ENCODE measurements at regions not wholly inside any gene's neighbourhood (a gene's known extent, or its start where the extent isn't known, plus 50 kb on each side); places are given as distances from the start of the nearest gene placed in this dataset.

- no peaks in the 10 kb centered on the region for H3F3A ChIP-seq (ENCODE audit: control insufficient read depth, insufficient read depth)
- H3K9me2 ChIP-seq (replicated peaks; ENCODE audit: control insufficient read depth, low read length), result no peaks in the 10 kb centered on the region
- H3K27me3 ChIP-seq (ENCODE audit: control insufficient read depth, low read length), result no peaks in the 10 kb centered on the region
- no peaks in the 10 kb centered on the region for H3K36me3 ChIP-seq (ENCODE audit: control insufficient read depth, low read length)
- H3K4me3 ChIP-seq (ENCODE audit: low read length), result no peak overlapping the region
- H3K79me2 ChIP-seq (ENCODE audit: control insufficient read depth, low read length), result no peaks in the 10 kb centered on the region
- H3K4me2 ChIP-seq (ENCODE audit: low read length), result no peak overlapping the region
- no peak for TF ChIP-seq EZH2phosphoT487 (IDR thresholded peaks at IDR 0.05; ENCODE audit: borderline replicate concordance, low read length)
- TF ChIP-seq, protein P1, sequence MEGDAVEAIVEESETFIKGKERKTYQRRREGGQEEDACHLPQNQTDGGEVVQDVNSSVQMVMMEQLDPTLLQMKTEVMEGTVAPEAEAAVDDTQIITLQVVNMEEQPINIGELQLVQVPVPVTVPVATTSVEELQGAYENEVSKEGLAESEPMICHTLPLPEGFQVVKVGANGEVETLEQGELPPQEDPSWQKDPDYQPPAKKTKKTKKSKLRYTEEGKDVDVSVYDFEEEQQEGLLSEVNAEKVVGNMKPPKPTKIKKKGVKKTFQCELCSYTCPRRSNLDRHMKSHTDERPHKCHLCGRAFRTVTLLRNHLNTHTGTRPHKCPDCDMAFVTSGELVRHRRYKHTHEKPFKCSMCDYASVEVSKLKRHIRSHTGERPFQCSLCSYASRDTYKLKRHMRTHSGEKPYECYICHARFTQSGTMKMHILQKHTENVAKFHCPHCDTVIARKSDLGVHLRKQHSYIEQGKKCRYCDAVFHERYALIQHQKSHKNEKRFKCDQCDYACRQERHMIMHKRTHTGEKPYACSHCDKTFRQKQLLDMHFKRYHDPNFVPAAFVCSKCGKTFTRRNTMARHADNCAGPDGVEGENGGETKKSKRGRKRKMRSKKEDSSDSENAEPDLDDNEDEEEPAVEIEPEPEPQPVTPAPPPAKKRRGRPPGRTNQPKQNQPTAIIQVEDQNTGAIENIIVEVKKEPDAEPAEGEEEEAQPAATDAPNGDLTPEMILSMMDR (IDR thresholded peaks at IDR 0.05; ENCODE audit: low read depth, low read length, poor library complexity, severe bottlenecking), result no peak
- H3K9me3 ChIP-seq (ENCODE audit: control insufficient read depth, insufficient read depth, low read length), result no peaks in the 10 kb centered on the region
- H3K4me1 ChIP-seq (ENCODE audit: control insufficient read depth, low read length), result no peaks in the 10 kb centered on the region
- no peaks in the 10 kb centered on the region for H4K20me1 ChIP-seq (ENCODE audit: control insufficient read depth, insufficient read depth, low read depth, low read length)
- no peak overlapping the region for H3K27ac ChIP-seq (ENCODE audit: low read depth, low read length)
These were observed 321.0 kb upstream of the SLIT2 start for GRCh38 chr4:19930742-19931141.

- H3K4me3 ChIP-seq (ENCODE audit: low read length), result no peak overlapping the region
- TF ChIP-seq, protein P1 (IDR thresholded peaks at IDR 0.05; ENCODE audit: low read depth, low read length, poor library complexity, severe bottlenecking), result no peak
- no peak for TF ChIP-seq EZH2phosphoT487 (IDR thresholded peaks at IDR 0.05; ENCODE audit: borderline replicate concordance, low read length)
- no peaks in the 10 kb centered on the region for H3F3A ChIP-seq (ENCODE audit: control insufficient read depth, insufficient read depth)
- H3K4me2 ChIP-seq (ENCODE audit: low read length), result no peak overlapping the region
- H3K9me2 ChIP-seq (replicated peaks; ENCODE audit: control insufficient read depth, low read length), result no peaks in the 10 kb centered on the region
- no peaks in the 10 kb centered on the region for H3K79me2 ChIP-seq (ENCODE audit: control insufficient read depth, low read length)
- no peaks in the 10 kb centered on the region for H3K27me3 ChIP-seq (ENCODE audit: control insufficient read depth, low read length)
- no peaks in the 10 kb centered on the region for H3K4me1 ChIP-seq (ENCODE audit: control insufficient read depth, low read length)
- H3K36me3 ChIP-seq (ENCODE audit: control insufficient read depth, low read length), result no peaks in the 10 kb centered on the region
- no peaks in the 10 kb centered on the region for H3K9me3 ChIP-seq (ENCODE audit: control insufficient read depth, insufficient read depth, low read length)
- no peaks in the 10 kb centered on the region for H4K20me1 ChIP-seq (ENCODE audit: control insufficient read depth, insufficient read depth, low read depth, low read length)
- H3K27ac ChIP-seq (ENCODE audit: low read depth, low read length), result no peak overlapping the region
These were observed 324.3 kb upstream of the SLIT2 start for GRCh38 chr4:19927381-19927780.

- H3K4me2 ChIP-seq (ENCODE audit: low read length), result no peak overlapping the region
- H3K4me3 ChIP-seq (ENCODE audit: low read length), result no peak overlapping the region
- no peaks in the 10 kb centered on the region for H4K20me1 ChIP-seq (ENCODE audit: control insufficient read depth, insufficient read depth, low read depth, low read length)
- no peaks in the 10 kb centered on the region for H3F3A ChIP-seq (ENCODE audit: control insufficient read depth, insufficient read depth)
- no peaks in the 10 kb centered on the region for H3K4me1 ChIP-seq (ENCODE audit: control insufficient read depth, low read length)
- H3K27me3 ChIP-seq (ENCODE audit: control insufficient read depth, low read length), result no peaks in the 10 kb centered on the region
- no peaks in the 10 kb centered on the region for H3K9me3 ChIP-seq (ENCODE audit: control insufficient read depth, insufficient read depth, low read length)
- no peak overlapping the region for H3K27ac ChIP-seq (ENCODE audit: low read depth, low read length)
- H3K9me2 ChIP-seq (replicated peaks; ENCODE audit: control insufficient read depth, low read length), result no peaks in the 10 kb centered on the region
- H3K79me2 ChIP-seq (ENCODE audit: control insufficient read depth, low read length), result no peaks in the 10 kb centered on the region
- no peaks in the 10 kb centered on the region for H3K36me3 ChIP-seq (ENCODE audit: control insufficient read depth, low read length)
- TF ChIP-seq, protein P1 (IDR thresholded peaks at IDR 0.05; ENCODE audit: low read depth, low read length, poor library complexity, severe bottlenecking), result no peak
- TF ChIP-seq EZH2phosphoT487 (IDR thresholded peaks at IDR 0.05; ENCODE audit: borderline replicate concordance, low read length), result no peak
These were observed 326.2 kb upstream of the SLIT2 start for GRCh38 chr4:19925516-19925915.

DNA sequence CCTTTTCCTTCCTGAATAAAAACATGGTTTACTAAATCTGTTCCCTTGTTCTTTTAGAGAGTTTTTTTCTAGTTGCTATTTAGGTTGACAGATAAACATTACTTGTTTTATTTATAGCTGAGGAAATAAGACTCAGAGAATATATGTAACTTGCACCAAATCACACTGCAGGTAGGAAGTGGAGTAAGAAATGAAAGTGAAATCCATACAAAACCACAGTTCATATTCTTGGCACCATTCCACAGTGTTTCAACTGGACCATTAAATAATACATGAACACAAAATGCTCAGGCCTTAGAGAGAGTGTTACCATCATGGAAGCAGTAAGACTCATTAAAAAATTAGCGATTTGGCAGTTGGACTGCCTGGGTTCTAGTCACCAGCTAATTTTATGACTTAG, 326.9 kb upstream of the SLIT2 start:
- no peaks in the 10 kb centered on the region for H3K36me3 ChIP-seq (ENCODE audit: control insufficient read depth, low read length)
- H3K4me2 ChIP-seq (ENCODE audit: low read length), result no peak overlapping the region
- no peaks in the 10 kb centered on the region for H3K27me3 ChIP-seq (ENCODE audit: control insufficient read depth, low read length)
- H3K4me3 ChIP-seq (ENCODE audit: low read length), result no peak overlapping the region
- H3F3A ChIP-seq (ENCODE audit: control insufficient read depth, insufficient read depth), result no peaks in the 10 kb centered on the region
- no peaks in the 10 kb centered on the region for H3K9me2 ChIP-seq (replicated peaks; ENCODE audit: control insufficient read depth, low read length)
- no peaks in the 10 kb centered on the region for H3K79me2 ChIP-seq (ENCODE audit: control insufficient read depth, low read length)
- no peak overlapping the region for H3K27ac ChIP-seq (ENCODE audit: low read depth, low read length)
- H3K9me3 ChIP-seq (ENCODE audit: control insufficient read depth, insufficient read depth, low read length), result no peaks in the 10 kb centered on the region
- TF ChIP-seq, protein P1 (IDR thresholded peaks at IDR 0.05; ENCODE audit: low read depth, low read length, poor library complexity, severe bottlenecking), result no peak
- no peak for TF ChIP-seq EZH2phosphoT487 (IDR thresholded peaks at IDR 0.05; ENCODE audit: borderline replicate concordance, low read length)
- no peaks in the 10 kb centered on the region for H3K4me1 ChIP-seq (ENCODE audit: control insufficient read depth, low read length)
- no peaks in the 10 kb centered on the region for H4K20me1 ChIP-seq (ENCODE audit: control insufficient read depth, insufficient read depth, low read depth, low read length)

Data from DOHH2 (cell line).